HepG2 (cell line): ENCODE measurements at regions not wholly inside any gene's neighbourhood (a gene's known extent, or its start where the extent isn't known, plus 50 kb on each side); places are given as distances from the start of the nearest gene placed in this dataset.

Source experiments
- ATAC-seq: fragments of 200-7000 bp; cut with Tn5 transposase; 3 replicates; pipeline ENCODE4 v1.9.1; 2020; ENCODE audit warnings: mild to moderate bottlenecking, moderate library complexity
- BruUV-seq: library from RNA; stranded (reverse); fragments of 400-500 nt; replicated peaks from 2 replicates; lab custom pipeline; 2021; lab: Mats Ljungman, UMichigan
- CTCF ChIA-PET: fragments of 300-600 bp; formaldehyde crosslinking; extraction: SDS; loops from one replicate; lab custom pipeline; 2021; ENCODE audit warnings: low total read pairs, inconsistent platforms, low intra/inter-chr PET ratio; lab: Yijun Ruan, JAX
- POLR2A ChIA-PET: fragments of 350-600 bp; sonication (Branson Sonifier 250); formaldehyde crosslinking; loops from one replicate; lab custom pipeline; 2020; ENCODE audit warnings: antibody characterized with exemption, inconsistent platforms; lab: Yijun Ruan, JAX
- DNase-seq: peaks from one replicate; pipeline ENCODE4 v3.0.0-alpha.2; 2015; ENCODE audit warnings: low spot score
- FAIRE-seq: peaks from 3 replicates; lab custom pipeline; 2011; peaks lifted over from hg19 to GRCh38; lab: Jason Lieb, UNC
- H2AFZ ChIP-seq: one replicate; pipeline ENCODE4 v1.6.1; 2011; ENCODE audit warnings: low read length, inconsistent platforms
- H3K27ac ChIP-seq: fragments of 300-600 bp; 3 replicates; pipeline ENCODE4 v1.8.0; 2011; ENCODE audit warnings: mixed run types, mild to moderate bottlenecking, mixed read lengths, low read length, inconsistent platforms; ENCODE audit not compliant: insufficient read depth; ENCODE audit errors: extremely low read length
- H3K27me3 ChIP-seq, 2 experiments: fragments of 200-600 bp in 1 of 2; 2 replicates in 1 of 2; 3 replicates in 1 of 2; pipeline versions ENCODE4 v1.6.0 to v1.8.0; 2011; ENCODE audit warnings: low read length in 2 of 2, mild to moderate bottlenecking in 2 of 2, moderate library complexity in 2 of 2, inconsistent platforms in 1 of 2; ENCODE audit not compliant: insufficient read depth in 2 of 2, control insufficient read depth in 1 of 2
- H3K36me3 ChIP-seq, 2 experiments: fragments of 200-600 bp in 1 of 2; replicated peaks in 1 of 2; 2 replicates in 1 of 2; 3 replicates in 1 of 2; pipeline versions ENCODE4 v1.5.1 to v1.8.0; 2011; ENCODE audit warnings: low read length in 2 of 2, inconsistent platforms in 1 of 2; ENCODE audit not compliant: insufficient read depth in 2 of 2, control insufficient read depth in 1 of 2
- H3K4me1 ChIP-seq: 2 replicates; pipeline ENCODE4 v1.5.1; 2012; ENCODE audit warnings: low read length, inconsistent platforms; ENCODE audit not compliant: insufficient read depth
- H3K4me2 ChIP-seq: 2 replicates; pipeline ENCODE4 v1.6.0; 2011; ENCODE audit warnings: low read depth, low read length, inconsistent platforms
- H3K4me3 ChIP-seq, 3 experiments: fragments of 200-600 bp in 1 of 3; sonication (generic), shearing (Covaris generic) in 1 of 3; replicated peaks in 1 of 3; 2 replicates each; pipeline ENCODE4 v1.5.1; 2011 to 2016; ENCODE audit warnings: low read length in 3 of 3, inconsistent platforms in 2 of 3, low read depth in 2 of 3, mild to moderate bottlenecking in 2 of 3, control low read depth in 1 of 3, mixed read lengths in 1 of 3; ENCODE audit not compliant: insufficient read depth in 1 of 3
- H3K79me2 ChIP-seq: one replicate; pipeline ENCODE4 v1.6.1; 2011; ENCODE audit warnings: low read length, inconsistent platforms; ENCODE audit not compliant: insufficient read depth
- H3K9ac ChIP-seq: 2 replicates; pipeline ENCODE4 v1.6.0; 2011; ENCODE audit warnings: mild to moderate bottlenecking, low read depth, low read length, inconsistent platforms; ENCODE audit not compliant: insufficient read depth
- H3K9me3 ChIP-seq: 2 replicates; pipeline ENCODE4 v1.5.1; 2012; ENCODE audit warnings: mild to moderate bottlenecking, low read length
- H4K20me1 ChIP-seq: 2 replicates; pipeline ENCODE4 v1.6.0; 2011; ENCODE audit warnings: inconsistent platforms, mild to moderate bottlenecking, low read length, moderate library complexity; ENCODE audit not compliant: insufficient read depth
- DNMT3B ChIP-seq: conservative IDR thresholded peaks from 2 replicates; pipeline ENCODE4 v1.6.1; 2016; ENCODE audit warnings: missing biosample characterization, control low read depth
- ETV6 ChIP-seq: sonication (generic); formaldehyde crosslinking; conservative IDR thresholded peaks from 2 replicates; pipeline ENCODE4 v1.4.0; 2020; ENCODE audit warnings: missing genetic modification reagents
- HNF4A ChIP-seq: sonication (generic); formaldehyde crosslinking; IDR thresholded peaks from 2 replicates; pipeline ENCODE4 v1.4.0; 2020; ENCODE audit warnings: missing genetic modification reagents
- NR2F1 ChIP-seq, 2 experiments: fragments of 450-650 bp in 1 of 2; formaldehyde crosslinking in 1 of 2; IDR thresholded peaks; 2 replicates each; pipeline versions ENCODE4 v1.5.0 to v1.6.1; 2016 to 2020; ENCODE audit warnings: mild to moderate bottlenecking in 1 of 2, missing compliant biosample characterization in 1 of 2, missing genetic modification reagents in 1 of 2, moderate library complexity in 1 of 2
- RFX3 ChIP-seq: IDR thresholded peaks from 2 replicates; pipeline ENCODE4 v1.6.1; 2016; ENCODE audit warnings: missing biosample characterization, missing genetic modification reagents
- SSRP1 ChIP-seq: IDR thresholded peaks from 2 replicates; pipeline ENCODE4 v1.6.1; 2016; ENCODE audit warnings: control low read depth
- STAG1 ChIP-seq: sonication (generic); formaldehyde crosslinking; IDR thresholded peaks from 2 replicates; pipeline ENCODE4 v1.4.0; 2020; ENCODE audit warnings: missing genetic modification reagents
- TGIF2 ChIP-seq: IDR thresholded peaks from 2 replicates; pipeline ENCODE4 v1.6.1; 2016; ENCODE audit warnings: control low read depth, missing compliant biosample characterization
- TOPORS ChIP-seq: sonication (generic); formaldehyde crosslinking; IDR thresholded peaks from 2 replicates; pipeline ENCODE4 v1.8.0; 2023; ENCODE audit warnings: mild to moderate bottlenecking, missing genetic modification reagents
- YY1 ChIP-seq: IDR thresholded peaks from 2 replicates; pipeline ENCODE4 v1.6.1; 2011; ENCODE audit warnings: low read length, low read depth, moderate library complexity, mild to moderate bottlenecking; ENCODE audit not compliant: insufficient read depth, insufficient replicate concordance
- ZBTB21 ChIP-seq: sonication (generic); formaldehyde crosslinking; IDR thresholded peaks from 2 replicates; pipeline ENCODE4 v1.4.0; 2020; ENCODE audit warnings: missing genetic modification reagents
- ZBTB7A ChIP-seq: sonication (generic); formaldehyde crosslinking; IDR thresholded peaks from 2 replicates; pipeline ENCODE4 v1.8.0; 2022; ENCODE audit warnings: mild to moderate bottlenecking, missing genetic modification reagents
- ZKSCAN1 ChIP-seq: fragments of 150-350 bp; IDR thresholded peaks from 2 replicates; pipeline ENCODE4 v1.6.1; 2014; ENCODE audit warnings: low read length
- ZNF530 ChIP-seq: sonication (generic); formaldehyde crosslinking; IDR thresholded peaks from 2 replicates; pipeline ENCODE4 v1.5.0; 2020; ENCODE audit warnings: low read depth, mild to moderate bottlenecking, missing genetic modification reagents
- ZNF558 ChIP-seq: sonication (generic); formaldehyde crosslinking; IDR thresholded peaks from 2 replicates; pipeline ENCODE4 v1.9.0; 2022; ENCODE audit warnings: mild to moderate bottlenecking, missing genetic modification reagents, borderline replicate concordance
- ZNF891 ChIP-seq: sonication (generic); formaldehyde crosslinking; IDR thresholded peaks from 2 replicates; pipeline ENCODE4 v1.5.0; 2020; ENCODE audit warnings: mild to moderate bottlenecking, missing genetic modification reagents
- ZSCAN29 ChIP-seq: sonication (generic); formaldehyde crosslinking; conservative IDR thresholded peaks from 2 replicates; pipeline ENCODE4 v1.4.0; 2020; ENCODE audit warnings: mild to moderate bottlenecking, missing genetic modification reagents
- WGBS: methylation state at CpG from one replicate; pipeline ENCODE4 v1.1.6; 2017; ENCODE audit warnings: low lambda C conversion rate; 5-methylcytosine and 5-hydroxymethylcytosine counted together
- in situ Hi-C: cut with HindIII; loops from 2 replicates; pipeline ENCODE4 v1.10.0; 2017; ENCODE audit warnings: low pct_unique_long_range_greater_than_20kb; ENCODE audit not compliant: extremely low pct_ligation_motif_present
- intact Hi-C: fragments of 100-400 bp; cut with micrococcal nuclease; formaldehyde crosslinking; loops from one replicate; pipeline ENCODE4 v1.10.0; 2022; ENCODE audit not compliant: unreplicated experiment
- TF ChIP-seq, protein P1 (sequence below): IDR thresholded peaks from 2 replicates; pipeline ENCODE4 v1.4.0; 2020; ENCODE audit warnings: mild to moderate bottlenecking, missing genetic modification reagents

- POLR2A ChIA-PET, result no interaction called here
Measured at GRCh38 chr11:127588431-127588830, 587.9 kb upstream of the KIRREL3 start.

More at GRCh38 chr11:127588431-127588830, 587.9 kb upstream of the KIRREL3 start:
- Histone ChIP-seq H3K9ac (no peak overlapping the region), H3K4me1 (no peaks in the 10 kb centered on the region), H3K4me2 (no peak overlapping the region), H3K9me3 (peaks cover 17% of the 10 kb centered on the region; the same call in 1 of the 2 replicates), H3K36me3 (no peaks in the 10 kb centered on the region), H3K27ac (no peak overlapping the region), H3K79me2 (no peaks in the 10 kb centered on the region), H3K27me3 (no peaks in the 10 kb centered on the region), H2AFZ (no peak overlapping the region), H3K4me3 (no peak overlapping the region), H4K20me1 (no peaks in the 10 kb centered on the region)
- ATAC-seq (no peak), FAIRE-seq (no peak), DNase-seq (no peak)
- in situ Hi-C loops, result no loop called here
- CTCF ChIA-PET, result no interaction called here
- TF ChIP-seq ETV6 (no peak), HNF4A (CRISPR knock-in tag) (no peak), DNMT3B (CRISPR knock-in tag) (no peak), ZNF558 (CRISPR knock-in tag) (no peak), SSRP1 (CRISPR knock-in tag) (no peak), TOPORS (no peak), TGIF2 (no peak), ZNF891 (CRISPR knock-in tag) (no peak), ZNF530 (no peak), ZBTB21 (CRISPR knock-in tag) (no peak), ZSCAN29 (CRISPR knock-in tag) (no peak), RFX3 (CRISPR knock-in tag) (no peak), ZBTB7A (CRISPR knock-in tag) (no peak), NR2F1 (CRISPR knock-in tag; IDR thresholded peaks at IDR 0.05) (no peak), YY1 (no peak), ZKSCAN1 (no peak), STAG1 (CRISPR knock-in tag) (no peak)
- TF ChIP-seq, protein P1, sequence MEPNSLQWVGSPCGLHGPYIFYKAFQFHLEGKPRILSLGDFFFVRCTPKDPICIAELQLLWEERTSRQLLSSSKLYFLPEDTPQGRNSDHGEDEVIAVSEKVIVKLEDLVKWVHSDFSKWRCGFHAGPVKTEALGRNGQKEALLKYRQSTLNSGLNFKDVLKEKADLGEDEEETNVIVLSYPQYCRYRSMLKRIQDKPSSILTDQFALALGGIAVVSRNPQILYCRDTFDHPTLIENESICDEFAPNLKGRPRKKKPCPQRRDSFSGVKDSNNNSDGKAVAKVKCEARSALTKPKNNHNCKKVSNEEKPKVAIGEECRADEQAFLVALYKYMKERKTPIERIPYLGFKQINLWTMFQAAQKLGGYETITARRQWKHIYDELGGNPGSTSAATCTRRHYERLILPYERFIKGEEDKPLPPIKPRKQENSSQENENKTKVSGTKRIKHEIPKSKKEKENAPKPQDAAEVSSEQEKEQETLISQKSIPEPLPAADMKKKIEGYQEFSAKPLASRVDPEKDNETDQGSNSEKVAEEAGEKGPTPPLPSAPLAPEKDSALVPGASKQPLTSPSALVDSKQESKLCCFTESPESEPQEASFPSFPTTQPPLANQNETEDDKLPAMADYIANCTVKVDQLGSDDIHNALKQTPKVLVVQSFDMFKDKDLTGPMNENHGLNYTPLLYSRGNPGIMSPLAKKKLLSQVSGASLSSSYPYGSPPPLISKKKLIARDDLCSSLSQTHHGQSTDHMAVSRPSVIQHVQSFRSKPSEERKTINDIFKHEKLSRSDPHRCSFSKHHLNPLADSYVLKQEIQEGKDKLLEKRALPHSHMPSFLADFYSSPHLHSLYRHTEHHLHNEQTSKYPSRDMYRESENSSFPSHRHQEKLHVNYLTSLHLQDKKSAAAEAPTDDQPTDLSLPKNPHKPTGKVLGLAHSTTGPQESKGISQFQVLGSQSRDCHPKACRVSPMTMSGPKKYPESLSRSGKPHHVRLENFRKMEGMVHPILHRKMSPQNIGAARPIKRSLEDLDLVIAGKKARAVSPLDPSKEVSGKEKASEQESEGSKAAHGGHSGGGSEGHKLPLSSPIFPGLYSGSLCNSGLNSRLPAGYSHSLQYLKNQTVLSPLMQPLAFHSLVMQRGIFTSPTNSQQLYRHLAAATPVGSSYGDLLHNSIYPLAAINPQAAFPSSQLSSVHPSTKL (CRISPR knock-in tag), result no peak
- 3% methylated on average over 5 of the region's 5 CpGs for WGBS
- intact Hi-C loops, result no loop called here
- BruUV-seq, result no TSS peak
